ENCODE measurements at regions not wholly inside any gene's neighbourhood (a gene's known extent, or its start where the extent isn't known, plus 50 kb on each side); places are given as distances from the start of the nearest gene placed in this dataset.

DNA sequence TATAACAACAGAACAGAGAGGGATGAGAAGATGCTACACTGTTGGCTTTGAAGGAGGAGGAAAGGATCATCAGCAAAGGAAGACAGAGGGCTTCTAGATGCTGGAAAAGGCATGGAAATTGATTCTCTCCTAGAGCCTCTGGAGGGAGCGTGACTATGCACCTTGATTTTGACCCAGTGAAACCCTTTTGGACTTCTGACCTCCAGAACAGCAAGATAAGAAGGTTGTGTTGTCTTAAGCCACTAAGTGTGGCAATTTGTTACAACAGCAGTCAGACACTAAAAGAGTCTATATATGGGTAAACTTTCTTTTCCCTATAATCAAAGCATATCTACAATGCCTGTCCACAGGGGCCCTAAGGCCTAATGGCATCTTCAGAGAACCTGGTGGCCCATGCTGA is 56.1 kb upstream of the MVB12B start:
- H3K4me1 ChIP-seq (ENCODE audit: control insufficient read depth in 1 of 2, insufficient read depth in 2 of 2, low read length in 2 of 2): no peaks in the 10 kb centered on the region
- H3K27me3 Mint-ChIP-seq (ENCODE audit: low read depth in 3 of 3): peaks cover 10 to 12% (median 11%) of the 10 kb centered on the region in 3 donors

DNA sequence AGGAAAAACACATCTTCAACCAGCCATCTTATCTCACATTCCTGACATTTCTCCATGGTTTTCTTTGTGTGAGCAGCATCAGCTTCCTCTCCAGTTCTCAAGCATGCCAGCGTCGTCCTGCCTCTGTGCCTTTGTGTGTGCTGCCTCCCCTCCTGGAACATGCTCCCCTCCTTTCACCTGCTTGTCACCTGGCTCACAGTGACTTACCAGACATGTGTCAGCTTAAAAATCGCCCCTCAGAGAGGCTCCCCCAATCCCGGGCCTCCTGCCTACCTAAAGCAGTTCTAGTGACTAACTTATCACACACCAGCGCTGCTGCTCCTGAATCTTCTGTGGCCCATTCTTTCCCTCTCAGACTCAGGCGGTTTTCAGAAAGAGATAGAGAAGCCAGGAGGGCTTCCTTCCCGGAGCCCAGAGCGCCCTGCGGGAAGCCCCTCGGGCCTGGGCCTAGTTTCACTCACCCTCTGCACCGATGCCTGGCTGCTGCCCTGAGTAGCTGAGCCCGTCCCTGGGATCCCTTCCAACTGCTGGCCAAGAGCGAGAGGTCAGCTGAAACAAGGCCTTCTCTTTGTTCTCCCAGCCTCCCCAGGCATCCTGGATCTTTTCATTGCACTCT is 51.1 kb upstream of the MVB12B start:
- no peak for TF ChIP-seq CTCF (IDR thresholded peaks at IDR 0.05)
- H2AFZ ChIP-seq (ENCODE audit: insufficient read depth, low read depth, low read length, poor library complexity, severe bottlenecking): no peak overlapping the region
- H3K4me2 ChIP-seq (replicated peaks; ENCODE audit: extremely low read depth, low read length, poor library complexity, severe bottlenecking): no peak overlapping the region
- H3K27ac ChIP-seq (ENCODE audit: low read depth in 1 of 2, low read length in 2 of 2): no peak overlapping the region
- no peak for DNase-seq
- H3K9ac ChIP-seq (ENCODE audit: insufficient read depth, low read length, poor library complexity, severe bottlenecking): no peak overlapping the region
- intact Hi-C loops (cut with micrococcal nuclease): no loop called here
- H3K4me1 ChIP-seq (ENCODE audit: control insufficient read depth in 1 of 2, insufficient read depth in 2 of 2, low read length in 2 of 2): no peaks in the 10 kb centered on the region
- H3K4me3 Mint-ChIP-seq: no peak overlapping the region
- H3K27me3 ChIP-seq (ENCODE audit: control insufficient read depth in 2 of 2, insufficient read depth in 2 of 2, low read length in 2 of 2): no peaks in the 10 kb centered on the region
- H3K79me2 ChIP-seq (ENCODE audit: insufficient read depth, low read length): no peaks in the 10 kb centered on the region
- H3K27ac Mint-ChIP-seq: no peak overlapping the region
- H3K36me3 Mint-ChIP-seq: no peaks in the 10 kb centered on the region
- no peak overlapping the region for H3K4me3 ChIP-seq (replicated peaks in 1 of 3; ENCODE audit: low read depth in 2 of 3, low read length in 3 of 3)
- 88% methylated on average over 13 of the region's 13 CpGs for WGBS (ENCODE audit: insufficient coverage)
- no peaks in the 10 kb centered on the region for H3K36me3 ChIP-seq (replicated peaks in 1 of 2; ENCODE audit: control insufficient read depth in 1 of 2, insufficient read depth in 2 of 2, low read length in 2 of 2)
- no peaks in the 10 kb centered on the region for H4K20me1 ChIP-seq (ENCODE audit: insufficient read depth, low read length)
- H3K4me1 Mint-ChIP-seq: no peaks in the 10 kb centered on the region
- no peaks in the 10 kb centered on the region for H3K9me3 ChIP-seq (replicated peaks in 1 of 2; ENCODE audit: control insufficient read depth in 1 of 2, insufficient read depth in 1 of 2, low read length in 2 of 2)
- peaks cover 5 to 16% (median 14%) of the 10 kb centered on the region in 3 donors for H3K27me3 Mint-ChIP-seq (ENCODE audit: low read depth in 3 of 3)
- peaks cover 0 to 15% (median 13%) of the 10 kb centered on the region in 7 donors for H3K9me3 Mint-ChIP-seq

More for the DNA sequence above, 56.1 kb upstream of the MVB12B start:
- H3K27ac Mint-ChIP-seq: no peak overlapping the region
- intact Hi-C loops (cut with micrococcal nuclease): no loop called here
- Histone ChIP-seq H3K4me3 (replicated peaks in 1 of 3; ENCODE audit: low read depth in 2 of 3, low read length in 3 of 3) (no peak overlapping the region), H3K27me3 (ENCODE audit: control insufficient read depth in 2 of 2, insufficient read depth in 2 of 2, low read length in 2 of 2) (peaks cover 2 to 11% of the 10 kb centered on the region in 2 donors), H3K79me2 (ENCODE audit: insufficient read depth, low read length) (no peaks in the 10 kb centered on the region), H3K4me2 (replicated peaks; ENCODE audit: extremely low read depth, low read length, poor library complexity, severe bottlenecking) (no peak overlapping the region), H4K20me1 (ENCODE audit: insufficient read depth, low read length) (no peaks in the 10 kb centered on the region), H2AFZ (ENCODE audit: insufficient read depth, low read depth, low read length, poor library complexity, severe bottlenecking) (no peak overlapping the region), H3K36me3 (replicated peaks in 1 of 2; ENCODE audit: control insufficient read depth in 1 of 2, insufficient read depth in 2 of 2, low read length in 2 of 2) (no peaks in the 10 kb centered on the region), H3K27ac (ENCODE audit: low read depth in 1 of 2, low read length in 2 of 2) (no peak overlapping the region), H3K9me3 (replicated peaks in 1 of 2; ENCODE audit: control insufficient read depth in 1 of 2, insufficient read depth in 1 of 2, low read length in 2 of 2) (no peaks in the 10 kb centered on the region), H3K9ac (ENCODE audit: insufficient read depth, low read length, poor library complexity, severe bottlenecking) (no peak overlapping the region)
- no CpG with 5 or more reads among the region's 1 CpG for WGBS (ENCODE audit: insufficient coverage)
- no peak for DNase-seq
- H3K9me3 Mint-ChIP-seq: peaks cover 0 to 9% (median 6%) of the 10 kb centered on the region in 7 donors
- no peak overlapping the region for H3K4me3 Mint-ChIP-seq
- no peak for TF ChIP-seq CTCF (IDR thresholded peaks at IDR 0.05)
- H3K36me3 Mint-ChIP-seq: no peaks in the 10 kb centered on the region
- H3K4me1 Mint-ChIP-seq: no peaks in the 10 kb centered on the region

Measured in CD14-positive monocyte (primary cell).